Occipital lobe (tissue), 1 donor: ENCODE measurements at regions not wholly inside any gene's neighbourhood (a gene's known extent, or its start where the extent isn't known, plus 50 kb on each side); places are given as distances from the start of the nearest gene placed in this dataset. TPM values are rescaled to one million over a fixed set of nuclear protein-coding genes. Genes with fewer than 3 reads are reported as not detected.

Experiments used
- small RNA-seq: library from RNA; depleted of rRNA; stranded (forward); fragments of <200 nt; gene quantifications from one replicate; pipeline ENCODE3, GENCODE V24; 2014

Small RNA genes lying in the stretch of these regions (small RNA-seq; reads per million reads assigned to genes)
- not detected for gene AL117339.3
- gene RNU6-1118P = not detected
